DMS153 treated with DMSO at 0.1 percent for 48 hours (cell line): ENCODE measurements at regions not wholly inside any gene's neighbourhood (a gene's known extent, or its start where the extent isn't known, plus 50 kb on each side); places are given as distances from the start of the nearest gene placed in this dataset.
"Not testable (repeated sequence)": the region's sequence is repeated elsewhere in the genome, so short reads cannot be mapped to it uniquely, and the experiment has no call there.

Experiments used
- DNase-seq: peaks from one replicate; lab custom pipeline; 2025; ENCODE audit not compliant: unreplicated experiment; lab: John Stamatoyannopoulos, UW

DNA sequence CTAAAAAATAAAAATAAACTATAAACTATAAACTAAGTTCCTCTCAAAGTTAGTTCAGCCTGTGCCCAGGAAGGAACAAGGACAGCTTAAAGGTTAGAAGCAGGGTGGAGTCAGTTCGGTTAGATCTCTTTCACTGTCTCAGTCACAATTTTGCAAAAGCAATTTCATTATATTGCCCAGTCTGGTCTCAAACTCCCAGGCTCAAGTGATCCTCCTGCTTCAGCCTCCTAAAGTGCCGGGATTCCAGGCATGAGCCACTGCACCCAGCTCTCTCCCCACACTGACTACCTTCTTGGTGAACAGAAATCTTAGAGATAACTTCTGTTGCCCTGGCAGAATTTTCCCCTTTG, 146.3 kb upstream of the TRIM24 start:
- DNase-seq: no peak

DNA sequence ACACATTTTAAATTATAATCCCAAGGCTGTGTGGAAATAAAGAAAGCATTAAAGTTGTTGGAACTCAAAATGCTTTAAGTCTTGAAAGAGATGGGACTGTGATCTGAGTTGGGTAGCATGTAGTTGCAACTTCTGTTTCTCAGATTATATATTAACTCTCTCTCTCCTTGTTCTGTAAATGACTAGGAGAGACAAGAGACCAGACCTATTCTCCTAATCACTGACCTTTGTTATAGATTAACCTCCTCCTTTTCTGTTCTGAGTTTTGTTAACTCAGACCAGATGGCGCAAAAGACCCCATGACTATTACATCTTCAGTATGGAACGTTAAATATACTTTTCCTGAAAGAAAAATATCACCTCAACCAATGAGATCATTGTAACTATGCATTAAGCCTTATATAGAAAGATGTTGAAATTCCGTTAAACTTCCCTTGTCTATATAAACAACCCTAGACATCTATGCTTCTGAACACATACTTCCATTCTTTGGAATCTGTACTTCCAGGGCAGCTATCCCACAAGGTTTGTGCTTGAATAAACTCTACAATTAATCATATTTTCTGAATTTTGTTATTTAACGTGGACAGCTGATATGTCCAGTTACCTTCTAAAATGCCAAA, 143.5 kb upstream of the TRIM24 start:
- DNase-seq: no peak

DNA sequence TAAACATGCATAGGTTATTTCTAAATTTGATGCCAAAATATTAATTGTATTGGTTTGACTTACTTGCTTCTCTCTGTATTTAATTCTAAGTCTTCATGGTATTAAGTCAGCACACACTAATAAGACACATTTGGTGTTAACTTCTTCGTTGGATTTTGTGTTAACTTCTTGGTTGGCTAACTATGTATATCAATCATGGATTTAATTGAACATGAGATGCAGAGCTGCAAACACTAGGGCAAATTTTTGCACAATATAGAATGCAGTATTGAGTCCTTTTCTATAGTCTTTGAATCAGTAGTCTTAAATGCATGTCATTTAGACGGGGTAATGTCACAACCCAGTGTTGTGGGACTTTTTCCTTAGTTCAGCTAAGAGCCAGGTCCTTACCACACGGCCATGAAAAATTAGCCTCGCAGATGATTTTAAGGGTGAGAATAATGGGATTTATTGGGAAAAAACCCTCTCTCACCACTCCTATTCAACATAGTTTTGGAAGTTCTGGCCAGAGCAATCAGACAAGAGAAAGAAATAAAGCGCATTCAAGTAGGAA, 142.9 kb upstream of the TRIM24 start:
- no peak for DNase-seq

DNA sequence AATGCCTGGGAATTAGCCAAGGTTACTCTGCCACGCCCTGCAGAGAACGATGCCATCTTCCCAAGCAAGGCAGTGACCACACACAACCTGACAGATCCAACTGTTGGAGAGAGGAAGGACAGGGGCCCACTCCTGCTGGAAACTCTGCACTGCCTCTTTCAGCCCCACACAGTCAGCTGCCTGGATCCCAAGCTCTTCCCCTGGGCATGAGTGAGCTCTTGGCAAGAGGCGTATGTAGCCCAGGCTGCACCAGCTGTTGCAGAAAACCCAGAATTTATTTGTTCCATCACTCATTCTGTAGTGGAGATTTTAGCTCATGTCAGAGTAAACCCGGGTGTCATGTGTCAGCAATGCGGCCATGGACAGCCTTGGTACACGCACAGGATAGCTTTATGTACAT, 135.1 kb upstream of the TRIM24 start:
- DNase-seq: no peak

DNA sequence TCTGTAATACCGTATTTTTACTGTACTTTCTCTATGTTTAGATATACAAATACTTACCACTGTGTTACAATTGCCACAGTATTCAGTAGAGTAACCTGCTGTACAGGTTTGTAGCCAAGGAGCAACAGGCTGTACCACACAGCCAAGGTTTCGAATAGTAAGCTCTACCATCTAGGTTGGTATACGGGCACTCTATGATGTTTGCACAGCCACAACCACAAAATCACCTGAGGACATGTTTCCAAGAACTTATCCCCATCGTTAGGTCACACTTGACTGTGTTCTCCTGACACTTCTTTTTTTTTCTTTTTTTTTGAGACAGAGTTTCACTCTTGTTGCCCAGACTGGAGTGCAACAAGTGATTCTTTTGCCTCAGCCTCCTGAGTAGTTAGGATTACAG, 134.6 kb upstream of the TRIM24 start:
- no peak for DNase-seq

DNA sequence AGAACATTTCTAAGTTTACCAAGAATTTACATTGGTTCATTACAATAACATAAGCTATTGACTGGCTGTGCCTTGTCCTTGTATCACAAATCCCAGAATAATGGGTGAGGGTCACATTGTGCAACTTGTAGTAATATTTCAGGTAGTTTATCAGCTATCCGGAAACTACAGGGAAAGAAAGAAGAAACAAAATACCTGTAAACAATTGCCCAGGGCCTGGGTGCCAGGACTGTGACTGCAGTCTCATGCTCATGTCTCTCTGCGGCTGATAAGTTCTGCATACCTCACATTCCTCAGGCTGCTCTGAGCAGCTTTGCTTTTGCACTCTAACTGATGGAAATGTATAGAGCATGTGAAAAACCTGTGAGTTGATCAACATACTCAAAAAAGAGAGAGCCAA, 131.8 kb upstream of the TRIM24 start:
- DNase-seq: no peak

DNA sequence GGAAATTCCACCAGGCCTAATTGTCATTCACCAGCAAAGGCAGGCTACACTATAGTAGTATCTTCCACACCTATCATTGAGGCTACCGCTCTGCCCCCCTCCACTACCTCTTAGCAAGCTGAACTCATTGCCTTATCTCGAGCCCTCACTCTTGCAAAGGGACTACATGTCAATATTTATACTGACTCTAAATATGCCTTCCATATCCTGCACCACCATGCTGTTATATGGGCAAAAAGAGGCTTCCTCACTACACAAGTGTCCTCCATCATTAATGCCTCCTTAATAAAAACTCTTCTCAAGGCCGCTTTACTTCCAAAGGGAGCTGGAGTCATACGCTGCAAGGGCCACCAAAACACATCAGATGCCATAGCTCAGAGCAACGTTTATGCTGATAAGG, 127.2 kb upstream of the TRIM24 start:
- not testable (repeated sequence) for DNase-seq

DNA sequence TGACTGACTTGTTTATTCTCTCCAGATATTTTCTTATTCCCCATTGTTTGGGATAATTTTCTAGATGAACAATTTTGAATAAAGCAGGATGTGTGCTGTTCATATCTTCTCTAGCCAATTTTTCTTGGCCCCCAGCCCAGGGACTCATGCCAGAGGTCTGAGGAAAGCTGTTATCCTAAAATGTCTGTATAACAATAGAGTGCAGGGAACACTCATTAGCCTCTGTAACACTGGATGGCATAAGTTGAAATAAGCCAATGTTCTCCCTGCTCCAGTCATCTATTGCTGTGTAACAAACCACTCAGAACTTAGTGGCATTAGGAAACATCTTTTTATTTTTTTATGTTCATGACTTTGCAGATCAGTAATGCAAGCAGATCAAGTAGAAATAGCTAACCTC, 121.7 kb upstream of the TRIM24 start:
- DNase-seq: no peak

DNA sequence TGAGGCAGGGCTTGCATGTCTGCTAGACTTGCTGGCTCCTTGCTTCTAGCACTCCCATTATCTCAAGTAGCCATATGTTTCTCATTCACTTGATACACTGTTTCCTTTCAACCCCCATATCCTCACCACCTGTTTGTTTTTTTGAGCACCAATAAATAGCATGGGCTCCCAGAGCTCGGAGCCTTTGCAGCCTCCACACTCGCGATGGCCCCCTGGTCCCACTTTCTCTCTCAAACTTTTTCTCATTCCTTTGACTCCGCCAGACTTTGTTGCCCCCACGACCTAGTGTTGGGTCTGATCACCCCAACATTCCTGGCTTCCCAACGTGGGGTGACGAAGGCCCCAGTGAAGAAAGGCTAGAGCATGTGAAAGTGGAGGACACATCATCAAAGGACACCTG, 120.8 kb upstream of the TRIM24 start:
- DNase-seq: not testable (repeated sequence)

DNA sequence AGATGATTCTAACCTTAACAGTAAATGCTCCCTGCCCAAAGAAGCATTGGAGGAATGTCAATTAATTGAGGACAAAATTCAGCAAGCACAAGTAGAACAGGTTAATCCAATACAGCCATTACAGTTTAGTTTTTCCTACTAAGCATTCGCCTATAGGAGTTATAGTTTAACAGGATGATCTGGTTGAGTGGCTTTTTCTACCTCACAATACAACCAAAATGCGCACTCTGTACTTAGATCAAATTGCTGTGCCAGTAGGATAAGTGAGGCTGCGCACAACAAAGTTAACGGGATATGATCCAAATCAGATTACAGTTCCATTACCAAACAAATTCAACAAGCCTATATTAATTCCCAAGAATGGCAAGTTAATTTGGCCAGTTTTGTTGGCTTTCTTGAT, 117.1 kb upstream of the TRIM24 start:
- DNase-seq: no peak

DNA sequence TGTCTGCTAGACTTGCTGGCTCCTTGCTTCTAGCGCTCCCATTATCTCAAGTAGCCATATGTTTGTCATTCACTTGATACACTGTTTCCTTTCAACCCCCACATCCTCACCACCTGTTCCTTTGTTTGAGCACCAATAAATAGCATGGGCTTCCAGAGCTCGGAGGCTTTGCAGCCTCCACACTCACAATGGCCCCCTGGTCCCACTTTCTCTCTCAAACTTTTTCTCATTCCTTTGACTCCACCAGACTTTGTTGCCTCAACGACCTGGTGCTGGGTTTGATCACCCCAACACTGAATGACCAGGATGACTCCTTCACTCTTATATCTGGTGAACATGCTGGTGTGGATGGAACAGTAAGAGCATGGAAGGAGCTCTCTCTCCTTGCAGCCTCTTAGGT, 114.5 kb upstream of the TRIM24 start:
- DNase-seq: no peak

DNA sequence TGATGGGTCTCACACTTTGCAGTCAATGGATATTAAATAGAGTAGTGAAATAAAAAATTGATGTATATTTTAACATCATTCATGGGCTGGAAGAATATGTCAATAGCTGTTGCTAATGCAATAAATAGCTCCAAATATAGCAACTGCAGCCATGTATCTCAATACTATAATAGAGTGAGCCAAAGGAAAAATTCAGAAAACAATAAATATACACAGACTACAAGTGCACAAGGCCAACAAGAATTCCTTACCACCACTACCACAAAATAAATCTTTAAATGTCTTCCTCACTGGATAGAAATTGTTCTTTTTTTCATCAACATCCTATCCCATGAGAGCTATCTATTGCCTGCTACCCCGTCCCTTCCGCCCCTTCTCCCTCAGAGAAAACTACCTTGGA, 113.1 kb upstream of the TRIM24 start:
- no peak for DNase-seq

DNA sequence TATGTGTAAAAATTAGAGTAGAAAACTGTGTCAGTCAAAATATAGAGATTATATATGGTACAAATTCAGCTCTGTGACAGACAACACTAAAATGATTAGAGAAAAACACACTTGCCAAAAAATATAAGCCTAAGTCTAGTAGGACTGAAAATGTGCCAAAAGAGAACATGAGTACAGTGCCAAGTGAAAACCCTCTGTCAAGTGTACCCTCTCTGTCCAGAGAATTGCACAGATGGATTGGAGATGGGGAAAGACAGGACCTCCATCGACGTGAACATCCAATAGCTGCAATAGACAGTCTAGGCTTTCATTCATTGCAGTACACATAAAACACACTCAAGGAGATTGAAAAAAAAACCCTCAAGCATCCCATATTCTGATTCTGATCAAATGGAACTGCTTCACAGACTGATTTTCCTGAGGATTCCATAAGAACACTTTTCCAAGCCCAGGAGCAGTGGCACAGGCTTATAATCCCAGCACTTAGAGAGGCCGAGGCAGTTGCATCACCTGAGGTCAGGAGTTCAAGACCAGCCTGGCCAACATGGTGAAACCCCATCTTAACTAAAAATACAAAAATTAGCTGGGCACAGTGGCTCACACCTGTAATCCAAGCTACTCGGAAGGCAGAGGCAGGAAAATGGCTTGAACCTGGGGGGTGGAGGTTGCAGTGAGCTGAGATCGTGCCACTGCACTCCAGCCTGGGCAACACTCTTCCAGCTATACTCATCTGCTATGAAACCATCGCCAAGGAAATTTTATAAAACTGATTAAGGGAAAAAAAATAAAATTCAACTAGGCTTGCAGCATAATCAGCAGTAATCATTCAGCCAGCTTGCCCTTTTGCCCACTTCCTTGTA, 110.0 kb upstream of the TRIM24 start:
- DNase-seq: no peak

DNA sequence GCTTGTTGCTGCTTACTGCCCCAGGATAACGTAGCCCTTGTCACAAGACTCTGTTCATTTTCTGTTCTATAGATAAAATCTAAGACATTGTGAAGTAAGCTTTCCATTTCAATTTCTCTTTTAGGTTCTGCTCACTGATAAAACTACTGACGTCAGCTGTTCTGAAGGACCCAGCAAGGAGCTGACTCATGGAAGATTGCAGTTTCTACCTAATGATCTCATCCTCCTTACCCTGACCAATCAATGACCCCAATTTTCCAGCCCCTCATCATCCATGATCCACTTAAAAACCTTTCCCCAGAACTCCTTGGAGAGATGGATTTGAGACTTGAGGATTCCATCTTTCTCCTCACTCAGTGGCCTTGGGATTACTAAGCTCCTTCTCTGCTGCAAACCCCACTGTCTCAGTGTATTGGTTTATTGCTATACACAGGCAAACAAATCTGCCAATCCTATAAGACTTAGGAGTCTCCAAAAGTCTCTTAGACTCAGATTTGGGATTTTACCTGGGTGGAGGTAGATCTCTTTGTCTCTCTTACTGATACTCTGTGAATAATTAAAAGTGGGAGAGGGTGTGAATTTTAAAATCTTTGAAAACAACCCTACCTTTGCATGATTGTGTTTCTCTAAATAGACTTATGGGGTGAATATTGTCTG, 109.2 kb upstream of the TRIM24 start:
- DNase-seq: no peak

DNA sequence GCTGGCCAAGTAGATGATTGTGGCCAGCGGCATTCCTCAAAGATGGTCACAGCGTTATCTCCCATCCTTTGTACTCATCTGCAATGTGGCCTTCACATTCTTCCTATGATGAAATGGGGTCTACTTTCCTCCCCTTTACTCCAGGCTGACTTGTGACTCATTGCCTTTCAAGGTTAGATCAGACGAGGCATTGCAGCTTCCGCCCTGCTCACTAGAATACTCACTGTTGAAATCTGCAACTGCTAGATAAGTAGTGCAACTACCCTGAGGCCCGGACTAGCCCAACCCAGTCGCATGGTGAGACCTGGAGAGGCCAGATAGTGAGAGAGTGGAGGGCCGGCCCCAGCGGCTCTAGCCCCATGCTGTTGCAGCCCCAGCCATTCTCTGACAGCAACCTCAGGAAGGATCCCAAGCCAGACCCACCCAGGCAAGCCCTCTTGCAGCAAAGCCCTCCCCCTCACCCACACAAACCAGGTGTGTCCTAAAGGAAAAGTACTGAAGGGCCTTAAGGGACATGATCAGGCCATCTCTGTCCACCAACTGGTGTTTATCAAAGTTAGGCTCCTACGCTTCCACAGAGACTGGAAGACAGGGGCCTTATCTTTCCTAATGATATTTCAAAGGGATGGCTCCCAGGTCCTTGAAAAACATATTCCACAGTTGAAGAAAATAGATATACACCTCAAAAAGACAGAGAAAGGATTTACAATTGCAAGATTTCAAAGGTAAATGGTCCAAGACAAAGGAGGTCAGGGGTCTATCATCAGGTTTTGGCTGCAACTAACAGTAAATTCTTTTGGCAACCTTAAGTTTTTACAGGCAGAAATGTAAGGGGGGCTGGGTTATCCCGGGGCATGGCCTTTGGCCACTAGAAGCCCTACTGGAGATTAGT, 107.2 kb upstream of the TRIM24 start:
- DNase-seq: no peak

DNA sequence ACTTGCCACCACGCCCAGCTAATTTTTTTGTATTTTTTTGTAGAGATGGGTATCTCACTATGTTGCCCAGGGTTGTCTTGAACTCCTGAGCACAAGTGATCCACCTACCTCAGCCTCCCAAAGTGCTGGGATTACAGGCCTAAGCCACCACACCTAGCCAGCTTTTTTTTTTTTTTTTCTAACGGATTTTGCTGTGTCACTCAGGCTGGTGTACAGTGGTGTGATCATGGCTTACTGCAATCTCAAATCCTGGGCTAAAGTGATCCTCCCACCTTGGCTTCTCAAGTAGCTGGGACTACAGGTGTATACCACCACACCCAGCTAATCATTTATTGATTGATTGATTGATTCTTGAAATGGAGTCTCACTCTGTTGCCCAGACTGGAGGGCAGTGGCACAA, 106.0 kb upstream of the TRIM24 start:
- no peak for DNase-seq

DNA sequence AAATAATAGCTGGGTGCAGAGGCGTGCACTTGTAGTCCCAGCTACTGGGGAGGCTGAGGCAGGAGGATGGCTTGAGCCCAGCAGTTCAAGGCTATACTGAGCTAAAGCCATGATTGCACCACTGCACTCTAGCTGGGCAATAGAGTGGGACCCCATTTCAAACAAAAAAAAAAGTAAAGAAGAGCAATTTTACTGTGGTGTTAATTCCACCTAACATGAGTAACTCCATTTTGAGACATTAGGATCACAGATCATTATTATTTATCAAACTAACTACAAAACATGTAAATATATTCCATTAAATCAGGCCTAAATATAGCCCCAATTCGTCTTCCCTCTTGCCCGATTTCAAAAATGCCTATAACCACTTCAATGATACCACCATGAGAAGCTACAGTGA, 104.8 kb upstream of the TRIM24 start:
- DNase-seq: no peak

DNA sequence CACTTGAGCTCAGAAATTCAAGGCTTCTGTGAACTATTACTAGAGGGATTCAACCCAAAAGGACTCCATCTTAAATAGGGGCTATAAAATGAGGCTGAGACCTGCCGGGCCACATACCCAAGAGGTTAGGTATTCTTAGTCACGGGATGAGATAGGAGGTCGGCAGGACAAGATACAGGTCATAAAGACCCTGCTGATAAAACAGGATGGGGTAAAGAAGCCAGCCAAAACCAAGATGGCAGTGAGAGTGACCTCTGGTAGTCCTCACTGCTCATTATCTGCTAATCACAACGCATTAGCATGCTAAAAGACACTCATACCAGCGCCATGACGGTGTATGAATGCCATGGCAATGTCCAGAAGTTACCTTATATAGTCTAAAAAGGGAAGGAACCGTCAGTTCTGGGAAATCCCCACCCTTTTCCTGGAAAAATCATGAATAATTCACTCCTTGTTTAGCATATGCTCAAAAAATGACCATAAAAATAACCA, 101.2 kb upstream of the TRIM24 start:
- no peak for DNase-seq

DNA sequence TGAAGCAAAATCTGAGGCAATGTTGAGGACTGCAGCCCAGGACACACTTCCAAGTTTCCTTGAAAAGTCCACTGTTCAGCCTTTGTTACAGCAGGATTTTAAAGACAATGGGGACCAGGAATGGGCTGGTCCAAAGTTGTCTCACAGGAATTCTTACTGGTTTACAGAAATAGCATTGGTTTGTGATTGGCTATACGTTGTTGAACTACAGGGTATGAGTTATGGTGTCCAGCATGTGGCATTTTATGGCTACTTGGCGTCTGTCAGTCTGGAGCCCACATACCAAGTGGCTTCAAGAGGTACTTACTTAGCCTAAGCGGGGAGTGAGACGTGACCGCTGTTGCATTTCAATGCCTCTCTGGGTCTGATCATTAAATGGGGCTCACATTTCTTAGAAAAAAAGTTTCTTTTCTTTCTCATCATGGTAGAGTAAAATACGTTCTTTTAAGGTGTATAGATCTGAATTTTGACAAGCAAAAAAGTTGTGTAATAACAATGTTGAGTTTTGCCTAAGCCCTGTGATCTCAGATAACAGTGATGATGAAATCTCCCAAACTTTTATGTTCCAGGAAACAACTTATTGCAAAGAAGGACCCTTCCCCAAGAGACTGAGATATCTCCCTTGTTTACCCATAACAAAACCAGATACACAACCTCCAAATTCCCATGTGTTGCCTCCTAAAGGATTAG, 100.0 kb upstream of the TRIM24 start:
- no peak for DNase-seq

DNA sequence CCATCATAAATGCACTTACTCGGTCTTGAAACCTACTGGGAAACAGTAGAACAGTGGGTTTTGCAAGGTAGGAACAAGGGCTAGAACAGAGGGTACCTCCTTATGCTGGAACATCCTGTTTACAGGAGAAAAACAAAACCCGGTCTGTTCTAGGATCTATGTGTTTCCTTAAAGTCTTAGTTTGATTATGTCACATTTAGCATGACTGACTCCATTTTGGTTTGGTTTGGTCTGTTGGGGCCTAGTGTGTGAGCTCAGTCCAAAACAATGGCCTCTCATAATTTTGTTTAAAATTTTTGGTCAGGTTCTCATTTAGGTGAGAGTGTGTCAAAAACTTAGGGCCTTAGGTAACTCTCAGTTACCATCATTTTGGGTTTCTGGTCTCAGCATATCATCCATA, 96.3 kb upstream of the TRIM24 start:
- no peak for DNase-seq
